ENCODE measurements at regions not wholly inside any gene's neighbourhood (a gene's known extent, or its start where the extent isn't known, plus 50 kb on each side); places are given as distances from the start of the nearest gene placed in this dataset.

DNA sequence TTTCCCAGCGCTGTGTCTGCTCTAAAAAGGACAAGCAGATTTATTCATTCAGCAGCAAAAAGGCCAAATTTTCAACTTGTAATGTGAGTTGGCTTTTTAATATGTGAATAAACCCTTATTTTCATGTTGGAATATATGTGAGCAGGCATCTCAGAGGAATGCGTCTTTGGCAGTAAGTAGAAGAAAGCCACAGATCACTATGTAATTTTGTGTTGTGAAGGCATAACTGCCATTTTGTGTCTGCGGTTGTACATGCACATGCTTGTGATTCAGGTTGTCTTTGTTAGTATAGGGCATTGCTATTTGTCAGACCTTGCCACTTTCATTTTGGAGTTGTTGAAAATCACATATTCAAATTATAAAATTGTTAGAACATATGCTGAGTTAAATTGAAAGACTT lies 398.8 kb upstream of the RGS6 start:
- no peaks in the 10 kb centered on the region for H3K27me3 Mint-ChIP-seq
- no peaks in the 10 kb centered on the region for H3K9me3 Mint-ChIP-seq
- H3K36me3 Mint-ChIP-seq, result peaks cover 4% of the 10 kb centered on the region
- H3K4me3 Mint-ChIP-seq, result no peak overlapping the region
- H3K4me1 Mint-ChIP-seq (ENCODE audit: unreplicated experiment), result peaks cover 13% of the 10 kb centered on the region
- no peak for DNase-seq (ENCODE audit: extremely low spot score, unreplicated experiment)
- TF ChIP-seq, protein P1, sequence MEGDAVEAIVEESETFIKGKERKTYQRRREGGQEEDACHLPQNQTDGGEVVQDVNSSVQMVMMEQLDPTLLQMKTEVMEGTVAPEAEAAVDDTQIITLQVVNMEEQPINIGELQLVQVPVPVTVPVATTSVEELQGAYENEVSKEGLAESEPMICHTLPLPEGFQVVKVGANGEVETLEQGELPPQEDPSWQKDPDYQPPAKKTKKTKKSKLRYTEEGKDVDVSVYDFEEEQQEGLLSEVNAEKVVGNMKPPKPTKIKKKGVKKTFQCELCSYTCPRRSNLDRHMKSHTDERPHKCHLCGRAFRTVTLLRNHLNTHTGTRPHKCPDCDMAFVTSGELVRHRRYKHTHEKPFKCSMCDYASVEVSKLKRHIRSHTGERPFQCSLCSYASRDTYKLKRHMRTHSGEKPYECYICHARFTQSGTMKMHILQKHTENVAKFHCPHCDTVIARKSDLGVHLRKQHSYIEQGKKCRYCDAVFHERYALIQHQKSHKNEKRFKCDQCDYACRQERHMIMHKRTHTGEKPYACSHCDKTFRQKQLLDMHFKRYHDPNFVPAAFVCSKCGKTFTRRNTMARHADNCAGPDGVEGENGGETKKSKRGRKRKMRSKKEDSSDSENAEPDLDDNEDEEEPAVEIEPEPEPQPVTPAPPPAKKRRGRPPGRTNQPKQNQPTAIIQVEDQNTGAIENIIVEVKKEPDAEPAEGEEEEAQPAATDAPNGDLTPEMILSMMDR (conservative IDR thresholded peaks at IDR 0.05), result no peak
- H3K27ac Mint-ChIP-seq, result no peak overlapping the region

DNA sequence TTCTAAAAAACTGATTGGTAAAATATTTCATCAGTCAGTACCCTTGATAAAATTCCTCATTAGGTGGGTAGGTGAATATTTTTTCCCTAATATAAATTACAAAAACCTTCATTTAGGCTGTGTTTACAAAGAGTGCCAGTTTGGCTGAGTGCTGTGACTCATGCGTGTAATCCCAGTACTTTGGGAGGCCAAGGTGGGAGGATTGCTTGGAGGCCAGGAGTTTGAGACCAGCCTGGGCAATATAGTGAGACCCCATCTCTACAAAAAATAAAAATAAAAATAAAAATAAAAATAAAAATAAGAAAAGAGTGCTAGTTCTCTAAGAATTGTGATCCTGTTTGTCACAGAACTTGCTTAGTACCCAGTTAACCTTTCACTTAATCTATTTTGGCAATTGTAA lies 398.4 kb upstream of the RGS6 start:
- Mint-ChIP-seq H3K4me3 (no peak overlapping the region), H3K27me3 (no peaks in the 10 kb centered on the region), H3K9me3 (no peaks in the 10 kb centered on the region), H3K36me3 (peaks cover 4% of the 10 kb centered on the region), H3K4me1 (ENCODE audit: unreplicated experiment) (peaks cover 15% of the 10 kb centered on the region), H3K27ac (no peak overlapping the region)
- TF ChIP-seq, protein P1 (conservative IDR thresholded peaks at IDR 0.05), result no peak
- DNase-seq (ENCODE audit: extremely low spot score, unreplicated experiment), result no peak

DNA sequence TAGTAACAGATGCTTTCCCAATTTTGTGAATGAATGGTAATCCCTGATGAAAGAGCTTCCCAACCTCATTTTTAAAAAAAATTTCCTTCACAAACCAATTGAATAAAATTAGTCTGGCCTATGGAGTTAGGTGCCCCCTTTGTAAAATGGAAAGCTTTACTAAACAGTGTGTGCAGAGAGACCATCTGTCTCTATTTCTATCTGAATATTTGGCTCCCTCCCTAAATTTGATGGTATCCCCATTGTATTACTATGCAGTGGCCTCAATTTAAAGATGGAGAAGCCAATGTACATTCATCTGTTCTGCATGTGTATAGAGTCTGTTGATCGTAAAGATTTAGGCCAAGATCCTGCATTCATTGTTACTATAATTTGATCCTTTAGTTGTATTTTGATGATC lies 397.7 kb upstream of the RGS6 start:
- Mint-ChIP-seq H3K27ac (no peak overlapping the region), H3K4me1 (ENCODE audit: unreplicated experiment) (peaks cover 19% of the 10 kb centered on the region), H3K27me3 (no peaks in the 10 kb centered on the region), H3K4me3 (no peak overlapping the region), H3K9me3 (no peaks in the 10 kb centered on the region), H3K36me3 (peaks cover 4% of the 10 kb centered on the region)
- TF ChIP-seq, protein P1 (conservative IDR thresholded peaks at IDR 0.05), result no peak
- DNase-seq (ENCODE audit: extremely low spot score, unreplicated experiment), result no peak

GRCh38 chr14:71536015-71536740 lies 396.1 kb upstream of the RGS6 start:
- H3K4me1 Mint-ChIP-seq (ENCODE audit: unreplicated experiment), result peaks cover 30% of the 10 kb centered on the region
- no peaks in the 10 kb centered on the region for H3K9me3 Mint-ChIP-seq
- no peak overlapping the region for H3K4me3 Mint-ChIP-seq
- H3K36me3 Mint-ChIP-seq, result no peaks in the 10 kb centered on the region
- DNase-seq (ENCODE audit: extremely low spot score, unreplicated experiment), result no peak
- TF ChIP-seq, protein P1 (conservative IDR thresholded peaks at IDR 0.05), result no peak
- H3K27ac Mint-ChIP-seq, result no peak overlapping the region
- no peaks in the 10 kb centered on the region for H3K27me3 Mint-ChIP-seq

DNA sequence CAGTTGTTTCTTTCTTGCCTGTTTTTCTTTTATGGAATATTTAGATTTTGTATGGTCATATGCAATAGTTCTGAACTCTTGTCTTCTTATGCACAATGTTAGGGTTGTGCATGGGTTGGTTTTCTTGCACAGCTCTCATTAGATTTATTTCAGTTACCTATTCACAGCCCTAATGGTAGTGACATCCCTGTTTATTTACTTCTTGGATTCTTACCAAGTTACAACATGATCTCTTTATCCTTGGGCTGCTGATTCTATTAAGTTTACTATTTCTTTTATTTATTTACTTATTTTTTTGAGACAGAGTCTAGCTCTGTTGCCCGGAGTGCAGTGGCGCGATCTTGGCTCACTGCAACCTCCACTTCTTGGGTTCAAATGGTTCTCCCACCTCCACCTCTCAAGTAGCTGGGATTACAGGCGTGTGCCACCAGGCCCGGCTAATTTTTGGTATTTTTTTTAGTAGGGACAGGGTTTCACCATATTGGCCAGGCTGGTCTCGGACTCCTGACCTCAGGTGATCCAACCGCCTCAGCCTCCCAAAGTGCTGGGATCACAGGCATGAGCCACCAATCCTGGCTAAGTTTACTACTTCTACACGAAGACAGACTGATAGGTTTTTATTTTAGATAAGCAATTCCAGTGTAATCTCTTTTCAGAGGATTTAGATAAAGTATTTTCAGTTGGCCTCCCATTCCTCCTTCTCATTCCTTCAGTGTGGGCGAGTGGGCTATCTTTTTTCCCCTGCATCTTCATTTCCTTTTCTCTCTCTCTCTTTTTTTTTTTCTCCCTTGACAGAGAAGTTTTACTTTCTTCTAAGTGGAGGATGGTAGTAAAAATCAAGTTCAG lies 395.1 kb upstream of the RGS6 start:
- TF ChIP-seq, protein P1 (conservative IDR thresholded peaks at IDR 0.05), result no peak
- Mint-ChIP-seq H3K4me3 (no peak overlapping the region), H3K4me1 (ENCODE audit: unreplicated experiment) (peaks cover 29% of the 10 kb centered on the region), H3K27me3 (no peaks in the 10 kb centered on the region), H3K9me3 (no peaks in the 10 kb centered on the region), H3K36me3 (no peaks in the 10 kb centered on the region), H3K27ac (no peak overlapping the region)
- no peak for DNase-seq (ENCODE audit: extremely low spot score, unreplicated experiment)

All from type B pancreatic cell (in vitro differentiated cells).